D721Med (cell line): ENCODE measurements at regions not wholly inside any gene's neighbourhood (a gene's known extent, or its start where the extent isn't known, plus 50 kb on each side); places are given as distances from the start of the nearest gene placed in this dataset.

Experiments used
- DNase-seq: peaks from one replicate; pipeline ENCODE4 v3.0.0; 2011; ENCODE audit warnings: low spot score; ENCODE audit not compliant: insufficient read length
- FAIRE-seq: peaks from 2 replicates; lab custom pipeline; 2011; peaks lifted over from hg19 to GRCh38; lab: Jason Lieb, UNC
- CTCF ChIP-seq: IDR thresholded peaks from 2 replicates; pipeline ENCODE4 v1.5.1; 2012; ENCODE audit warnings: mild to moderate bottlenecking, control low read depth; ENCODE audit not compliant: insufficient read depth; ENCODE audit errors: missing control alignments

GRCh38 chr4:142960867-142961644 is 115.0 kb upstream of the INPP4B start:
- TF ChIP-seq CTCF, result no peak
- no peak for DNase-seq
- FAIRE-seq, result no peak

GRCh38 chr4:142961866-142962265 is 115.8 kb upstream of the INPP4B start:
- DNase-seq, result no peak
- TF ChIP-seq CTCF, result no peak
- no peak for FAIRE-seq

- FAIRE-seq, result no peak
- no peak for TF ChIP-seq CTCF
- no peak for DNase-seq
Measured at GRCh38 chr4:142974328-142974727, 128.2 kb upstream of the INPP4B start.

GRCh38 chr4:142975618-142976017 is 129.5 kb upstream of the INPP4B start:
- no peak for TF ChIP-seq CTCF
- FAIRE-seq (no peak), DNase-seq (no peak)

- TF ChIP-seq CTCF, result no peak
- DNase-seq (no peak), FAIRE-seq (no peak)
Measured at GRCh38 chr4:142976482-142976881, 130.4 kb upstream of the INPP4B start.

- no peak for TF ChIP-seq CTCF
- no peak for FAIRE-seq
Measured at GRCh38 chr4:142977182-142977581, 131.1 kb upstream of the INPP4B start.

GRCh38 chr4:142983065-142983464 is 137.0 kb upstream of the INPP4B start:
- TF ChIP-seq CTCF, result no peak
- FAIRE-seq (no peak), DNase-seq (no peak)

More at GRCh38 chr4:142977182-142977581, 131.1 kb upstream of the INPP4B start:
- no peak for DNase-seq
